Hepatocyte (in vitro differentiated cells): ENCODE measurements at regions not wholly inside any gene's neighbourhood (a gene's known extent, or its start where the extent isn't known, plus 50 kb on each side); places are given as distances from the start of the nearest gene placed in this dataset.

ENCODE experiments used
- EZH2 ChIP-seq: fragments of 200-600 bp; sonication (generic); IDR thresholded peaks from 2 replicates; pipeline ENCODE4 v1.6.1; 2016; ENCODE audit warnings: antibody characterized with exemption, mild to moderate bottlenecking, borderline replicate concordance
- EZH2phosphoT487 ChIP-seq: fragments of 200-600 bp; sonication (generic); IDR thresholded peaks from one replicate; pipeline ENCODE4 v1.6.1; 2018; ENCODE audit warnings: antibody characterized with exemption, mild to moderate bottlenecking, low read depth, moderate library complexity; ENCODE audit not compliant: unreplicated experiment, severe bottlenecking
- TF ChIP-seq, protein P1 (sequence below): fragments of 200-600 bp; sonication (generic); IDR thresholded peaks from 2 replicates; pipeline ENCODE4 v1.5.1; 2016; ENCODE audit warnings: antibody characterized with exemption, mild to moderate bottlenecking; ENCODE audit not compliant: poor library complexity

GRCh38 chr20:63119121-63119962 lies 96.6 kb downstream of the YTHDF1 start:
- TF ChIP-seq, protein P1, sequence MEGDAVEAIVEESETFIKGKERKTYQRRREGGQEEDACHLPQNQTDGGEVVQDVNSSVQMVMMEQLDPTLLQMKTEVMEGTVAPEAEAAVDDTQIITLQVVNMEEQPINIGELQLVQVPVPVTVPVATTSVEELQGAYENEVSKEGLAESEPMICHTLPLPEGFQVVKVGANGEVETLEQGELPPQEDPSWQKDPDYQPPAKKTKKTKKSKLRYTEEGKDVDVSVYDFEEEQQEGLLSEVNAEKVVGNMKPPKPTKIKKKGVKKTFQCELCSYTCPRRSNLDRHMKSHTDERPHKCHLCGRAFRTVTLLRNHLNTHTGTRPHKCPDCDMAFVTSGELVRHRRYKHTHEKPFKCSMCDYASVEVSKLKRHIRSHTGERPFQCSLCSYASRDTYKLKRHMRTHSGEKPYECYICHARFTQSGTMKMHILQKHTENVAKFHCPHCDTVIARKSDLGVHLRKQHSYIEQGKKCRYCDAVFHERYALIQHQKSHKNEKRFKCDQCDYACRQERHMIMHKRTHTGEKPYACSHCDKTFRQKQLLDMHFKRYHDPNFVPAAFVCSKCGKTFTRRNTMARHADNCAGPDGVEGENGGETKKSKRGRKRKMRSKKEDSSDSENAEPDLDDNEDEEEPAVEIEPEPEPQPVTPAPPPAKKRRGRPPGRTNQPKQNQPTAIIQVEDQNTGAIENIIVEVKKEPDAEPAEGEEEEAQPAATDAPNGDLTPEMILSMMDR = no peak
- TF ChIP-seq EZH2phosphoT487 (no peak), EZH2 (no peak)
